ENCODE measurements at regions not wholly inside any gene's neighbourhood (a gene's known extent, or its start where the extent isn't known, plus 50 kb on each side); places are given as distances from the start of the nearest gene placed in this dataset.
A peak's percentile ranks its signal among the peaks of the same experiment; 100 is the strongest.

DNA sequence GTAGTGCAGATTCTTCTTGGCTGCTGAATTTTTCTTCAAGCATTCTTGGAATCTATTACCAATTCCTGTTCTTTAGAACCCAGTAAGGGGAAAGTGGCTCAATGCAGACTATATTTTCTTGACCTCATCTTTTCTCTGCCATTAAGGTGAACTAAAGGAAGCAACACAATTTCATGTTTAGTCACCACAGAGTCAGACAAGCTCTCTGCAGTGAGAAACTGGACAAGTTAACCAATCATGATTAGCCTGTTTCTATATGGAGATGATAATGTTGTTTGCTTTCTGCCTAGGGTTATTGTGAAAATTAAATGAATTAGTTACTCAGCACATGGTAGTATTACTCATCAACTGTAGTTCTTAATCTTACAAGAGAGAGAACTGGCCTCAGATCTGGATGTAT, 1075.1 kb downstream of the AGBL1 start:
- DNase-seq (ENCODE audit: low read depth) = peak; percentile 55

DNA sequence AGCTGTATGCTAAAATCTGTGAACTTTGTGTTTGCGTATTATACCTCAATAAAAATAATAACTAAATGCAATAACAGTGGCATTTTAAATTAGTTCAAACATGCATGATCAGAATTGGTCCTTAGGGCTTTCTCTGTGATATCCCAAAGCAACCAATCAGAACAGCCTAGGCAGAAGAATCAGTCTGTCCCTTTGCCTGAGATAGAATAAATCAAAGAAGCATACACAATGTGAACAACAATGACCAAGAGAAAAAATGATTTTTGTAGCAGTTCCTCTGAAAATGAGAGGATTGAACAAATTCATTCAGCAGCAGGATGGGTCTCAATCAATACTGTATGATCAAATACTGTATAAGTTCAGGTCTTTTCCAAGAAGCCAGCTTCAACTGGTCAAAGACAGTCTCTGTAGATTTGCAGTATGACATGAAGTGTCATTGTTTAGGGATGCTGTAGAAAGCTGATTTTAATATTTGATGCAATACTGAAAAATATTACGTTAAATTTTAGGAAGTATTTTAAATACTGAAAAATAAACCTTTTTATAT, 1071.6 kb downstream of the AGBL1 start:
- DNase-seq (ENCODE audit: low read depth) = no peak

DNA sequence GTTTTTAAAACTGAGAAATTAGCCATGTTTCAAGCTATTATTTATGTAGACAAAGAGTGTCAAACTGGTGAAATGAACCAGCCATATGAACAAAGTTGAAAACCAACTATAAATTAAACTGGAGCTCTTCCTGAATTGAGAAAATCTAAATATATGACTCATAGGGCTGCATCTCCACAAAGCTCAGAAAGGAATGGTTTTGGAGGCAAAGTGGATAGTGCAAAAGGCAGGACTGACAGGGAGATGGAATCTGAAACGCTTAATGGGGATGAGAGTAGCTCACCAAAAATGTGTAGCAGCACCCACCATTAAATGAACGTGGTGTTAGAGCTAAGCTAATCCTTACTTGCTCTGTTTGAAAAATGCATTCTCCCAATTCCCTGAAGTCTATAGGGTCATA, 1066.0 kb downstream of the AGBL1 start:
- DNase-seq (ENCODE audit: low read depth) = no peak

DNA sequence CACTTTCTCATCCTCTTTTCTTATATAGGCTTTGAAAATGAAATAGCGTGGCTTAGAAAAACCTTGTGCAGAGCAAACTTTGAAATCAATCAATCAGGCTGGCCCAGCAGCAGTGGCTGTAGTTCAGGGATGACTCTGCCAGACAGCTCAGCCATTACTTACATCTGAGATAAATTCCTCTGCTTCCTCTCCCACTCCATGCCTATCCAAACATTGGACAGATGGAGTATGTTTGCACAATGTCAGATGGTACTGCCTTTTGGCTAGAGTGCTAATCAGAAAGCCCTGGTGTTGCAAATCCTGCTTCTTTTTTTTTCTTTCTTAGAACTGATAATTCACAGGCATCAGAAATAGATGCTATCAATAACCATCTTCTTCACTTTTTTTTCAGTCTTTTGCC, 1065.1 kb downstream of the AGBL1 start:
- DNase-seq (ENCODE audit: low read depth) = peak; percentile 61

DNA sequence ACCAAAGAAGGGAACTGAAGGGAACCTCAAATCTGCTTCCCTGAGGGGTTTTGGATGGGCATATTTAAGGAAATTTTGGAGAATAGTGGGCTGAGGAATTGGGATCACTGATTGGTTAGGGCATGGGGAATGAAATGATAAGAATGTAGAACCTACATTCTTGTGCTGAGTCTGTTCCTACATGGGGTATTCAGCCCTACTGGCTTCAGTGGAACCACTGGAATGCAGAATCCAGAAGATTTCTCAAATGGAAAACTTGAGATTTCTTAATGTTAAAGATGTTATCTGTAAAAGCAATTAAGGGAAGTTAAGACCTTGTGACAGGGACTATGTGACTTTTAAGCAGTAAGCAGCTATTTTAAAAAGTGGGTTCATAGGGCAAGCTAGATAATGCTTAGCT, 1062.4 kb downstream of the AGBL1 start:
- peak; percentile 8 for DNase-seq (ENCODE audit: low read depth)

DNA sequence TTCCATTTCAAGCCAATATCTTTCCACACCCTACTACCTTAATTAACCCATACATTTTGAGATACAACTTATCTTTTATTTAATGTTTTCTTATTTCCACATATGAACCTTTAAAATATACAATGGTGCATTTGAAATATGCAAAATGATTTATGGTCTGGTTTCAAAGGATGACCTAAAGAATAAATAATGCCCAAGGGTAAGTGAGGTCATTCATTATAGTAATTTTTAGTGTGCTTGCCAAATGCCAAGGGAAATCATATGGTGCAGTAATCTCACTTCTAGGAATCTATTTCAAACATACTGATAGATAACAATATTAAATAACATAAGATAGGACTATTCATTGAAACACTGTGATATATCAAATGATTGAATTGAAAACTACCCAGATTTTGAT, 1055.4 kb downstream of the AGBL1 start:
- DNase-seq (ENCODE audit: low read depth) = peak; percentile 9

DNA sequence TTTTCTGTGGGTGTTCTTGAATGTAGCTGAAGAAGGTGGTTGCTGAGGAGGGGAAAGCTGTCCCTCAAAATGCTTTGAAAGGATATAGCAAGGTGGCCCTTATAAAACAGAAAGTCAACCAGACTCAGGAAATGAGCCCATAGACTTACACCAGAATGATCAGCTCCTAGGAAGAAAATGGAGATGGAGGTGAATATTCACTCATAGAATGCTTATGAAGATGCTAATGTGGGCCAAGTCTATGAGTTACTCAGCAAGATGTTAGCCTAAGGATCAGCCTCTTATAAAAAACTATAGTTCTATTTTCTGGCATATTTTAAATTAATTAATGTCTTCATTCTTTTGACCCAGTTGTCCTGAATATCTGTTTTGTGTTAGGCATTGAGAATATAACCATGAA, 1054.0 kb downstream of the AGBL1 start:
- DNase-seq (ENCODE audit: low read depth) = no peak

DNA sequence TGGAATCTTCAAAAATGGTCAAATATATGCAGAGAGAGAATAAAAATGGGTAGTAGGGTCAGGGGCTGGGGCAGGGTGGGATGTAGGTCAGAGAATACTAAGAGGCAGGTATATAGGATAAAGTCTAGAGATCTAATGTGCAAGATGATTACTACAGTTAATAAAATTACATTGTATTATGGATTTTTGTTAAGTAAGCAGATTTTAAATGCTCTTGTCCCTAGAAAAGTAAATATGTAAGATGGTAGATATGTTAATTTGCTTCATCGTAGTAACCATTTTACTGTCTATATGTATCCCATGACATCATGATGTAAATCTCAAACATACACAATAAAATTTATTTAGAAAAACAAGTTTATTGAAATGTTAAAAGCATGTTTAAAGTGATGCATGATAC, 1051.4 kb downstream of the AGBL1 start:
- no peak for DNase-seq (ENCODE audit: low read depth)

DNA sequence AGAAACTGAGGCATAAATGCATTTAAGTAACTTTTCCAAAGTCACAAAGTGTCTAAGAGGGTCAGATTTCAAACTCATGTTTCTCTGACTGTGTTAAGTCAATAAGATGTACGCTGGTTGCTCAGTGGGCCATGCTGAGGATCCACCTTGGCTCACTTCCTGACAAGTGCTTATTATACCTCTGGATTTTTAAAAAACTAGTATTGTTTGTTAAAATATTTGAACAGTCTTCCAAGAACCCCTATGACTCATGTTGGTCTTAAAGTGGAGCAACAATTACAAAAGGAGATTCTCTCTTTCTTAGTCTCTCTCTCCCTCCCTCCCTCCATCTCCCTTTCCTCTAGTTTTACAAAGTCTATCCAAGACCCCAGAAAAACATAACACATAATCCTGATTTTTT, 1050.2 kb downstream of the AGBL1 start:
- DNase-seq (ENCODE audit: low read depth) = no peak

DNA sequence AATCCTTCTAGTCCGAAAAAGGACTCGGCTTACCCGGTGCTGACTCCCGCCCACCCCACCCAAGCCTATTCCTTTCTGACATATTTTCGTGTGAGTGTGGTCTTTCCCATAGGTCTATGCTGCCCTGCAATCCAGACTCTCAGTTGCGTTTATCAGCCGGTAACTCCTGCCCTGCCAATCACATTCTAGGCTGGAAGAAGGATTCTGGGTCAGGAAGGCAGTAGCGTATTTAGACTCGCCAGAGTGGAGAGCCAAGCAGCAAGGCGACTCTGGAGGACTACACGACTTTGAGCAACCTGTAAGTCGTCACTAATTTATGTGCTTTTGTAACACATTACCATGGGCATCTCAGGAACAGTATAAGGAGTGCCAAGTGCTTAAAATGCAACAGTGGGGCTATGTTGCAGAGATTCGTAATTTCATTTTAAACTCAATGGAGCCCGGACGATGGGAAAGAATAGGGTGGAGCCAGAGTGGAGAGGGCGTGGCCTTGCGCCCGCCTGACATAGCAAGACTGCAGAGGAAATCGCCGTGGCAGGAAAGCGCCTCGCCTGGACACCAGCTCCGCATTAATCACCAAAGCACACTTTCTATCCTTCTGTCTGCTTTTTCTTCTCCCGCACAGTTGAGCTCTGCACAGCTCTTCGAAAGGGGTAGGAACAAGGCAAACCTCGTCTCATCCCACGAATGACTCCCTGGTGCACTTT, 1044.2 kb downstream of the AGBL1 start:
- no peak for DNase-seq (ENCODE audit: low read depth)

DNA sequence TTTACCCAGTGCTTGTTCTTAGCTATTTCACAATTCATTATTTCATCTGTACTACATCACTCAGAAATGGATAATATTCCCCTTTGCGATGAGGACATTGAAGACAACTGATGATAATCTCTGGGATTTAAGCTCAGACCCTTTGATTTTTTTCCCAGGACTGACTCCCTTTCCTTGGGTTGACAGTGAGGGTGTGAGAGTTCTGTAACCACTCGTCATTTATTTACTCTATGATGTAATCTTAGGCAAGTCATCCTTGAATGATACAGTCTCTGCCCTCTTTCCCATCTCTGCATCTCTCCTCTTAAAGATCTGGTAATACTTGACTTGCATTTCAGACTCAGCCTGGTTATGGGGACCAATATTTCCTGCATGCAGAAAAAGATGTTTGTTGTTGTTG, 1041.7 kb downstream of the AGBL1 start:
- DNase-seq (ENCODE audit: low read depth) = peak; percentile 5

DNA sequence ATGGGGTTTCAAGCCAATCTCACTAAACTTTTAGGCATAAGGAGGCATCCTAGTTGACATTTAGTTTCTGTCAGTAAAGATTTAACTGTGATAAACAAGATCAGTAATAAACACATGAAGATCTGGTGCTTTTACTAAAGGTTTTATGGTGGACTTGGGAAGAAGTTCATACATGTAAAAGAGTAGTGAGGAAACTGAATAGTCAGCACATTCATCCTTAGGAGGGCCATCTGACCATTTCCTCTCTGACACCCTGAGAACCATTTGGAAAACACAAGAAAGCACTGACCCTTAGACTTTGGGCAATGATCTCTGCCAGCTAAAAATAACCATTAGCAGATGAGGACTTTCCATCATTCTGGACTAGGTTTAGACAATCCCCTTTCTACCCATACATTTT, 1040.9 kb downstream of the AGBL1 start:
- DNase-seq (ENCODE audit: low read depth) = no peak

DNA sequence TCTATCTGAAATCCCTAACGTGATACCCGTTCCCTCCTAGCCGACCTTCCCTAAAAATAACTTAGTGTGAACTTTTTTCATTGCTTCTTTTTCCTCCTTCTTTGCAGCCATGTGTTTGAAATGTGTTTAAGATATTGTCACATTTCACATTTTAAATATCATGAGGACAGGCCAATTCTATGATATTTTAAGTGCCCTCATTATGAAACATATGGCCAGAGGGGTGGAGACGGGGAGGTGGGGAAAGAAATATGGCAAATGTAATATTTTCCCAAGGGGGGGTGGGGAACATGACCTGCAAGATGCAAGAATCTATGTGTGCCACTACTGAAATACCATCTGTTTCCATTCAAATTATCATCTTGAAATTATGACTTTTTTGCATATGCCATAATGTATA, 1039.2 kb downstream of the AGBL1 start:
- DNase-seq (ENCODE audit: low read depth) = no peak

DNA sequence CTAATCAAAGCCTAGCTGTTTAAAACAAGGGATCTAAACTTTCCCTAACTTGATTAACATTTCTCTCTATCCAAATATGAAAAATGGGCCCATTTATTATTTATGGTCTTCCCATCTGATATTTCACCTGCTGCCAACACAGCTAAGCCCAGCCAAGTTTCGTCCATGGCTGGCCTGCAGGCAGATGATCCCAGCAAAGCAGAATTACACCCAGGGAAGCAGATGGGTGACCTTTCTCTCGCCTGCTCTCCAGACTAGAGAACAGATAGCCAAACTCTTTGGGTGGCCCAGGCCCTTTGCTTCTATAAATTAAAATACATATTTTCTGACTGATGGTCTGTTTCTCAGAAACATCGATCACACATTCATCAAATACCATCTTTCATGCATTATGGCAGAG, 1038.8 kb downstream of the AGBL1 start:
- DNase-seq (ENCODE audit: low read depth) = no peak

DNA sequence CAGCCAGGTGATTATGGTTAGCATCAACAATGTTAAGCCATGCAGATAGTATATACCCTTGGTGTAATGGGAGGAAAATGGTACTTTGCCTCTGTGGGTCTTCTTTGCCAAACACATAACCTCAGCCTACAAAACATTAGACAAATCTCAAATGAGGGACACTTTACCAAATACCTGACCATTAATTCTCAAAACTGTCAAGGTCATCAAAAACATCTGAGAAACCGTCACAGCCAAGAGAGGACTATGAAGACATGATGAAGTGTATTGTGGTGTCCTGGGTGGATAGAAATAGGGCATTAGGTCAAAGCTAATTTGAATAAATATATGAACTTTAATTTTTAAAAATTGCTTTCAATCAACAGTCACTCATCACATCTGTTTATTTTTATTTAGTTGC, 1036.1 kb downstream of the AGBL1 start:
- no peak for DNase-seq (ENCODE audit: low read depth)

DNA sequence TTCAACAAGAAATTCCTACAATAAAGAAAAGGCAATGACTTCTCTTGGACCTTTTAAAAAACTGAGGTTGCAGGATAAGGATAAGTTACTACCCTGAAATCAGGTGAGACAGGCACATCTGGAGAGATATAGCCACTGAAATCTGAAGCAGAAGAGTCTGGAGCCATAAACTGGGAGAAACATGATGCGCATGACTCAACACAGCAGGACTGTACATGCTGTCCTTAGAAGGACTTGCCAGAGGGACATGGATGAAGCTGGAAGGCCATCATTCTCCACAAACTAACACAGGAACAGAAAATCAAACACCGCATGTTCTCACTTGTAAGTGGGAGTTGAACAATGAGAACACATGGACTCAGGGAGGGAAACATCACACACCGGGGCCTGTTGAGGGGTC, 1020.2 kb downstream of the AGBL1 start:
- no peak for DNase-seq (ENCODE audit: low read depth)

DNA sequence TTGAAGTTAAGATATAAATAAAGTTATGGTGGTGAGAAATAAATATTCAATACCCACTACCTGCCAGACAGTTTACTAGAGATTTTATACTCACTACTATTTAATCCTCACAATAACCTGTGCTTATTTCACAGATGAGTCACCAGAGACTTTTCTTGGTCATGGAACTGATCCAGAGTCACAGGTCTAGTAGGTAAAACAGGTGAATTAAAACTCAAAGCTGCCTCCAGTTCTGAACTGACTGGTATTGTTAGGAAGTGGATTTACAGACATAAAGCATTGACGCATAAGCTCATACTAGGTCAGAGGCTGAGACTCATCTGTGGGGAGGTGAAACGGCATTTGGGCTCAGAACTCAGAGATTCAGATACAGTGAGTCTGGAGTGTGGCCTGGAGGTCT, 1009.9 kb downstream of the AGBL1 start:
- DNase-seq (ENCODE audit: low read depth) = no peak

DNA sequence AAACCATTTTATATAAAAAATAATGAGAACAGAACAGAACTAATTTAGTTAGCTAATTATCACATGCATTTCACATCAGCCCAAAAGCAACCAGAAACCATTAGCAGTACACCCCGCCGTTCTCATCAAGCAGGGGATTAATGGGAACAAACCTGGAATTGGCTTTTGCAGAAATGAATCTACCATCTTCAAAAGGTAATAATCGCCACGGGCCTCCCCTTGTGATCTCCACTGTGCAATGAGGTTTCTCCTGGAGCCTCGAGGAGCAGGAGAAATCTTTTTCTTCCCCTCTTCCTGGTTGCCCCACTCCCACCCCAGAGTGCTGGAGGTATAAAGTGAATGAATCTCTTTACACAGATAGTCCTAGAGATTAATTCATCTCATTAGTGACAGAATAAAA, 1003.5 kb downstream of the AGBL1 start:
- no peak for DNase-seq (ENCODE audit: low read depth)

DNA sequence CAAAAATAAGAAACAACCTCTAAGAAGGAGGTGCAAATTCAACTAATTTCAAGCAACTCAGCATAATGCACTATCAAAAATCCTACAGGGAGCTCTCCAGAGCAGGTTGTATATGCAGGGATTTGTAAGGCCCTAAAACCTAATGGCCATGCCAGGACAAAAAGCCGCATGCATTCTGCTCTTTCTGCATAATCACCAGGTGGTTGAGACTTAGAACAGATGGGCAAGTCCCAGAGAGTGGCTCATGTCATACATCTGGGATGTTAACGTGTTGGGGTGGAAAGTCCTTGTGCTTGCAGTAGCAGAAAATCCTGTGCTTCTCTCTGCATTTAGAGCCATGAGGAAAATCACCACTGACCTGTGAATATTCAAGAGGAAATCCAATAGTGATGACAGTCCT, 1002.9 kb downstream of the AGBL1 start:
- DNase-seq (ENCODE audit: low read depth) = no peak

DNA sequence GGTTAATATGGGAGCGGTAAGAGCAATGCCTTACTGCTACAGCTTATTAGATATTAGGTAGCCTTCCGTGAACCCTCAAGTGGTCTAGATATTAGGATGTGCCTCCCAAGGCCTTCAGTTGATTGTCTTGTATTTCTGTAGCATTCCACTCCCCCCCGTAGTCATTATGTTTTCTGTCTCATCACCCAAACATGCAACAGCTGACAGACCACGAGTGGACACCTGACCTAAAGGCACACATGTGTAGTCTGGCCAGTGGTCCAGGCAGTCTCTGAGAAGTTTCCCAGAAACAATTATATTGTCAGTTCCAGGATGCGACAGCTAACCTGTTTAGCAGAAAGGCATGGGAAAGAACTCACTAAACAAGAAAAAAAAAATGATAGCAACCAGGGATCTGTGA, 1000.9 kb downstream of the AGBL1 start:
- no peak for DNase-seq (ENCODE audit: low read depth)

Data from amniotic epithelial cell (primary cell).